ENCODE measurements at regions not wholly inside any gene's neighbourhood (a gene's known extent, or its start where the extent isn't known, plus 50 kb on each side); places are given as distances from the start of the nearest gene placed in this dataset.

DNA sequence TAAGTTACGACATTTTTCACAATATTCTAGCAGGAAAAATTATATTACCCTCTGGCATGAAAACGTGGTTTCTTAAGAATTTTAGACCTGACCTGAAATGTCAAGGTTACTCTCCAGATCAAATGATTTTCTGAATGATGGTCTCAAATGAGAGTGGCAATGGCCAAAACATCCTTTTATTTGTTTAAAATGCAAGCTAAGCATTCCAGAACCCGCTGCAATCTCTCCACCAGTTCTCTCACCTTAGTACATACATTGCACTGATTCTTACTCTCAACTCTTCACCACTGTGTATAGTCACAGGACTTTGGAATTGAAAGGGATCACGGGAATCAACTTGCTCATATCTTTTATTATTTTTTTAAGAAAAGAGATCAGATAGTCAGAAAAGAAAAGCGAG, 391.6 kb upstream of the LRATD1 start:
- intact Hi-C loops (cut with micrococcal nuclease; ENCODE audit: unreplicated experiment), result no loop called here
- no peak for TF ChIP-seq TCF7L2 (IDR thresholded peaks at IDR 0.05; ENCODE audit: low read depth, low read length)
- TF ChIP-seq, protein P1, sequence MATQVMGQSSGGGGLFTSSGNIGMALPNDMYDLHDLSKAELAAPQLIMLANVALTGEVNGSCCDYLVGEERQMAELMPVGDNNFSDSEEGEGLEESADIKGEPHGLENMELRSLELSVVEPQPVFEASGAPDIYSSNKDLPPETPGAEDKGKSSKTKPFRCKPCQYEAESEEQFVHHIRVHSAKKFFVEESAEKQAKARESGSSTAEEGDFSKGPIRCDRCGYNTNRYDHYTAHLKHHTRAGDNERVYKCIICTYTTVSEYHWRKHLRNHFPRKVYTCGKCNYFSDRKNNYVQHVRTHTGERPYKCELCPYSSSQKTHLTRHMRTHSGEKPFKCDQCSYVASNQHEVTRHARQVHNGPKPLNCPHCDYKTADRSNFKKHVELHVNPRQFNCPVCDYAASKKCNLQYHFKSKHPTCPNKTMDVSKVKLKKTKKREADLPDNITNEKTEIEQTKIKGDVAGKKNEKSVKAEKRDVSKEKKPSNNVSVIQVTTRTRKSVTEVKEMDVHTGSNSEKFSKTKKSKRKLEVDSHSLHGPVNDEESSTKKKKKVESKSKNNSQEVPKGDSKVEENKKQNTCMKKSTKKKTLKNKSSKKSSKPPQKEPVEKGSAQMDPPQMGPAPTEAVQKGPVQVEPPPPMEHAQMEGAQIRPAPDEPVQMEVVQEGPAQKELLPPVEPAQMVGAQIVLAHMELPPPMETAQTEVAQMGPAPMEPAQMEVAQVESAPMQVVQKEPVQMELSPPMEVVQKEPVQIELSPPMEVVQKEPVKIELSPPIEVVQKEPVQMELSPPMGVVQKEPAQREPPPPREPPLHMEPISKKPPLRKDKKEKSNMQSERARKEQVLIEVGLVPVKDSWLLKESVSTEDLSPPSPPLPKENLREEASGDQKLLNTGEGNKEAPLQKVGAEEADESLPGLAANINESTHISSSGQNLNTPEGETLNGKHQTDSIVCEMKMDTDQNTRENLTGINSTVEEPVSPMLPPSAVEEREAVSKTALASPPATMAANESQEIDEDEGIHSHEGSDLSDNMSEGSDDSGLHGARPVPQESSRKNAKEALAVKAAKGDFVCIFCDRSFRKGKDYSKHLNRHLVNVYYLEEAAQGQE (IDR thresholded peaks at IDR 0.05; ENCODE audit: insufficient read depth in 1 of 2, low read depth in 2 of 2, low read length in 1 of 2), result no peak
- TF ChIP-seq, protein P2, sequence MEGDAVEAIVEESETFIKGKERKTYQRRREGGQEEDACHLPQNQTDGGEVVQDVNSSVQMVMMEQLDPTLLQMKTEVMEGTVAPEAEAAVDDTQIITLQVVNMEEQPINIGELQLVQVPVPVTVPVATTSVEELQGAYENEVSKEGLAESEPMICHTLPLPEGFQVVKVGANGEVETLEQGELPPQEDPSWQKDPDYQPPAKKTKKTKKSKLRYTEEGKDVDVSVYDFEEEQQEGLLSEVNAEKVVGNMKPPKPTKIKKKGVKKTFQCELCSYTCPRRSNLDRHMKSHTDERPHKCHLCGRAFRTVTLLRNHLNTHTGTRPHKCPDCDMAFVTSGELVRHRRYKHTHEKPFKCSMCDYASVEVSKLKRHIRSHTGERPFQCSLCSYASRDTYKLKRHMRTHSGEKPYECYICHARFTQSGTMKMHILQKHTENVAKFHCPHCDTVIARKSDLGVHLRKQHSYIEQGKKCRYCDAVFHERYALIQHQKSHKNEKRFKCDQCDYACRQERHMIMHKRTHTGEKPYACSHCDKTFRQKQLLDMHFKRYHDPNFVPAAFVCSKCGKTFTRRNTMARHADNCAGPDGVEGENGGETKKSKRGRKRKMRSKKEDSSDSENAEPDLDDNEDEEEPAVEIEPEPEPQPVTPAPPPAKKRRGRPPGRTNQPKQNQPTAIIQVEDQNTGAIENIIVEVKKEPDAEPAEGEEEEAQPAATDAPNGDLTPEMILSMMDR (IDR thresholded peaks at IDR 0.05), result no peak
- no peak for TF ChIP-seq POLR2AphosphoS5 (IDR thresholded peaks at IDR 0.05; ENCODE audit: low read depth, low read length)
- no peak for TF ChIP-seq SIN3A (IDR thresholded peaks at IDR 0.05; ENCODE audit: borderline replicate concordance, insufficient read depth, low read depth, low read length)
- Histone ChIP-seq H3K9me3 (ENCODE audit: control insufficient read depth, insufficient read depth, low read depth, low read length) (no peaks in the 10 kb centered on the region), H3K4me3 (ENCODE audit: low read depth in 2 of 2, low read length in 2 of 2) (no peak overlapping the region), H3K36me3 (ENCODE audit: control insufficient read depth, insufficient read depth, low read length) (no peaks in the 10 kb centered on the region), H3K27me3 (ENCODE audit: control insufficient read depth, insufficient read depth, low read length) (no peaks in the 10 kb centered on the region), H3K27ac (ENCODE audit: low read length) (no peak overlapping the region), H3K4me1 (ENCODE audit: control insufficient read depth, insufficient read depth, low read length) (no peaks in the 10 kb centered on the region)
- in situ Hi-C loops (cut with HindIII; ENCODE audit: low pct_unique_long_range_greater_than_20kb, low sequenced_read_pairs), result no loop called here
- no peak for ATAC-seq
- no TSS peak for BruUV-seq (replicated peaks)
- ChIA-PET CTCF (no interaction called here), POLR2A (no interaction called here)
- no peak for DNase-seq (ENCODE audit: low read depth, low spot score)

DNA sequence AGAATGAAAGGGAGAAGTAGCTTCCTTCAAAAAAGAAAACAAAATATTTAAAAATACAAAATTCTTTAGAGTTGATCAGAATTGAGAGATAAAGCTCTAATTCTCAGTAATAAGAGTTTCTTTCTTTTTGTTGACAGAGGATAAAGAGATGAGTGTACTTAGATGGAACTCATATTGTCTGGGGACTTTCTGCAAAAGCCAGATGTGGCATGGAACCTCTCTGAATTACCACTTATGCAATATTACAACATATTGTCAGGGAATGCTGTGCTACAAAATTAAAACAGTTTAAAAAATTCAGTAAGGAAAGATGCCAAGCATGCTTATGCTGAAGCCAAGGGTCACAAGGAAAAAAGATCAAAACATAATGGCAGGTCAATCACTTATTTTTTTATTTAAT, 386.6 kb upstream of the LRATD1 start:
- POLR2A ChIA-PET, result no interaction called here
- Histone ChIP-seq H3K27ac (ENCODE audit: low read length) (no peak overlapping the region), H3K9me3 (ENCODE audit: control insufficient read depth, insufficient read depth, low read depth, low read length) (no peaks in the 10 kb centered on the region), H3K36me3 (ENCODE audit: control insufficient read depth, insufficient read depth, low read length) (no peaks in the 10 kb centered on the region), H3K4me3 (ENCODE audit: low read depth in 2 of 2, low read length in 2 of 2) (no peak overlapping the region), H3K4me1 (ENCODE audit: control insufficient read depth, insufficient read depth, low read length) (no peaks in the 10 kb centered on the region), H3K27me3 (ENCODE audit: control insufficient read depth, insufficient read depth, low read length) (no peaks in the 10 kb centered on the region)
- intact Hi-C loops (cut with micrococcal nuclease; ENCODE audit: unreplicated experiment) (no loop called here), in situ Hi-C loops (cut with HindIII; ENCODE audit: low pct_unique_long_range_greater_than_20kb, low sequenced_read_pairs) (no loop called here)
- TF ChIP-seq POLR2AphosphoS5 (IDR thresholded peaks at IDR 0.05; ENCODE audit: low read depth, low read length) (no peak), SIN3A (IDR thresholded peaks at IDR 0.05; ENCODE audit: borderline replicate concordance, insufficient read depth, low read depth, low read length) (no peak), TCF7L2 (IDR thresholded peaks at IDR 0.05; ENCODE audit: low read depth, low read length) (no peak)
- TF ChIP-seq, protein P2 (IDR thresholded peaks at IDR 0.05), result no peak
- TF ChIP-seq, protein P1 (IDR thresholded peaks at IDR 0.05; ENCODE audit: insufficient read depth in 1 of 2, low read depth in 2 of 2, low read length in 1 of 2), result no peak
- CTCF ChIA-PET, result no interaction called here
- DNase-seq (ENCODE audit: low read depth, low spot score) (no peak), ATAC-seq (no peak)
- no TSS peak for BruUV-seq (replicated peaks)

All from Panc1 (cell line).